Caco-2 (cell line): ENCODE measurements at regions not wholly inside any gene's neighbourhood (a gene's known extent, or its start where the extent isn't known, plus 50 kb on each side); places are given as distances from the start of the nearest gene placed in this dataset.

Experiments used
- BruUV-seq: library from RNA; stranded (reverse); fragments of 400-500 nt; replicated peaks from 2 replicates; lab custom pipeline; 2021; lab: Mats Ljungman, UMichigan
- CTCF ChIA-PET: fragments of 300-600 bp; sonication (Branson Sonifier 250); formaldehyde crosslinking; loops from one replicate; lab custom pipeline; 2022; ENCODE audit warnings: antibody characterized with exemption; lab: Charles Lee
- POLR2A ChIA-PET: fragments of 300-600 bp; sonication (Branson Sonifier 250); formaldehyde crosslinking; loops from one replicate; lab custom pipeline; 2022; ENCODE audit warnings: antibody characterized with exemption; lab: Charles Lee
- DNase-seq, 2 experiments: peaks; one replicate each; pipeline versions ENCODE4 v3.0.0 to v3.0.0-alpha.2; 2020 to 2022
- H3K27me3 ChIP-seq: replicated peaks from 2 replicates; pipeline ENCODE4 v1.6.0; 2011; ENCODE audit warnings: low read length; ENCODE audit not compliant: control insufficient read depth, insufficient read depth
- H3K36me3 ChIP-seq: 2 replicates; pipeline ENCODE4 v1.5.1; 2011; ENCODE audit warnings: low read length; ENCODE audit not compliant: control insufficient read depth, insufficient read depth
- H3K4me1 ChIP-seq: fragments of 250-450 bp; sonication (Bioruptor Pico); 2 replicates; pipeline ENCODE4 v1.5.1; 2020; ENCODE audit warnings: mild to moderate bottlenecking
- H3K4me3 ChIP-seq: 2 replicates; pipeline ENCODE4 v1.5.1; 2011; ENCODE audit warnings: low read depth, mild to moderate bottlenecking, control low read depth, low read length
- H3K9me3 ChIP-seq: fragments of 250-450 bp; sonication (Bioruptor Pico); 2 replicates; pipeline ENCODE4 v1.5.1; 2020; ENCODE audit warnings: mild to moderate bottlenecking, moderate library complexity
- H3K27ac Mint-ChIP-seq: one replicate; pipeline ENCODE4 v1.8.0; 2022; ENCODE audit warnings: mixed read lengths; ENCODE audit not compliant: unreplicated experiment
- H3K27me3 Mint-ChIP-seq: one replicate; pipeline ENCODE4 v1.8.0; 2022; ENCODE audit warnings: mixed read lengths; ENCODE audit not compliant: insufficient read depth, unreplicated experiment
- H3K36me3 Mint-ChIP-seq: one replicate; pipeline ENCODE4 v1.8.0; 2022; ENCODE audit warnings: mild to moderate bottlenecking, mixed read lengths; ENCODE audit not compliant: insufficient read depth, unreplicated experiment
- H3K4me1 Mint-ChIP-seq: one replicate; pipeline ENCODE4 v1.8.0; 2022; ENCODE audit warnings: low read depth, mixed read lengths; ENCODE audit not compliant: unreplicated experiment
- H3K4me3 Mint-ChIP-seq: one replicate; pipeline ENCODE4 v1.8.0; 2022; ENCODE audit warnings: mild to moderate bottlenecking, moderate library complexity, mixed read lengths; ENCODE audit not compliant: unreplicated experiment
- H3K9me3 Mint-ChIP-seq: one replicate; pipeline ENCODE4 v1.8.0; 2022; ENCODE audit warnings: mixed read lengths; ENCODE audit not compliant: unreplicated experiment
- intact Hi-C: fragments of 100-400 bp; cut with micrococcal nuclease; formaldehyde crosslinking; loops from one replicate; pipeline ENCODE4 v1.10.0; 2022; ENCODE audit not compliant: unreplicated experiment
- TF ChIP-seq, protein P1 (sequence below), 2 experiments: fragments of 200-600 bp in 1 of 2; IDR thresholded peaks; 1 replicate in 1 of 2; 2 replicates in 1 of 2; pipeline versions ENCODE4 v1.5.1 to v1.8.0; 2011 to 2022; ENCODE audit warnings: antibody characterized with exemption in 1 of 2, control low read depth in 1 of 2, inconsistent platforms in 1 of 2, low read depth in 1 of 2, low read length in 1 of 2, mild to moderate bottlenecking in 1 of 2, moderate library complexity in 1 of 2; ENCODE audit not compliant: insufficient read depth in 1 of 2, severe bottlenecking in 1 of 2, unreplicated experiment in 1 of 2

DNA sequence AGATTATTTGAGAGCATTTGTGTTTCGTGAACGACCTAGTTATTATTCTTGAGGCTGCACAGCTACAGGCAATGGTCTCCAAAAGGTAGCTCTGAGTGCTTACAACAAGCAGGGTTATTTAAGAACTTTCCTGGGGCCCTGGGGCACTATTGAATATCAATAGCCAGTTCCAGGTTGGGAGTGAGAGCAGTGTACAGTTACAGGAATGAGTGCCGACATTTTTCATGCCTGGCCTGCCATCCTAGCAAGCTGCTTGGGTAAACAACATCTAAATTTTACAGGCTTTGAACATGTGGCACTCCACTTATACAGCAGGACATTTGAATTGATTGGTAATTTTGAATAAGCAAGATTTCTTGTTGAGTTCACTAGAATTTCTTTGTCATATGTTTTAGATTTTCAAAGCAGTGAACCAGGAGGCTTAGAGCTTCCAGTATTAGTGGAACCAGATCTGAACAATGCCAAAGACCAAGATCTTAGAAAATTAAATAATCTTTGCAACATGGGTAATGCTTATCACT lies 171.9 kb upstream of the GDNF start:
- H3K4me1 Mint-ChIP-seq, result no peaks in the 10 kb centered on the region
- H3K9me3 ChIP-seq, result no peaks in the 10 kb centered on the region
- ChIA-PET CTCF (no interaction called here), POLR2A (no interaction called here)
- no peak overlapping the region for H3K4me3 ChIP-seq
- no peaks in the 10 kb centered on the region for H3K36me3 ChIP-seq
- no TSS peak for BruUV-seq
- H3K27me3 Mint-ChIP-seq, result peaks cover 19% of the 10 kb centered on the region
- H3K9me3 Mint-ChIP-seq, result no peaks in the 10 kb centered on the region
- intact Hi-C loops, result loop anchor here (5.0 kb wide), 1 partner anchor 599 kb away; no protein-coding TSS in a partner anchor
- TF ChIP-seq, protein P1, sequence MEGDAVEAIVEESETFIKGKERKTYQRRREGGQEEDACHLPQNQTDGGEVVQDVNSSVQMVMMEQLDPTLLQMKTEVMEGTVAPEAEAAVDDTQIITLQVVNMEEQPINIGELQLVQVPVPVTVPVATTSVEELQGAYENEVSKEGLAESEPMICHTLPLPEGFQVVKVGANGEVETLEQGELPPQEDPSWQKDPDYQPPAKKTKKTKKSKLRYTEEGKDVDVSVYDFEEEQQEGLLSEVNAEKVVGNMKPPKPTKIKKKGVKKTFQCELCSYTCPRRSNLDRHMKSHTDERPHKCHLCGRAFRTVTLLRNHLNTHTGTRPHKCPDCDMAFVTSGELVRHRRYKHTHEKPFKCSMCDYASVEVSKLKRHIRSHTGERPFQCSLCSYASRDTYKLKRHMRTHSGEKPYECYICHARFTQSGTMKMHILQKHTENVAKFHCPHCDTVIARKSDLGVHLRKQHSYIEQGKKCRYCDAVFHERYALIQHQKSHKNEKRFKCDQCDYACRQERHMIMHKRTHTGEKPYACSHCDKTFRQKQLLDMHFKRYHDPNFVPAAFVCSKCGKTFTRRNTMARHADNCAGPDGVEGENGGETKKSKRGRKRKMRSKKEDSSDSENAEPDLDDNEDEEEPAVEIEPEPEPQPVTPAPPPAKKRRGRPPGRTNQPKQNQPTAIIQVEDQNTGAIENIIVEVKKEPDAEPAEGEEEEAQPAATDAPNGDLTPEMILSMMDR (IDR thresholded peaks at IDR 0.05; ENCODE audit: insufficient read depth in 1 of 2, low read depth in 1 of 2, low read length in 1 of 2, severe bottlenecking in 1 of 2, unreplicated experiment in 1 of 2), result no peak
- no peak overlapping the region for H3K4me3 Mint-ChIP-seq
- no peak for DNase-seq
- no peaks in the 10 kb centered on the region for H3K27me3 ChIP-seq
- no peak overlapping the region for H3K27ac Mint-ChIP-seq
- no peaks in the 10 kb centered on the region for H3K36me3 Mint-ChIP-seq
- no peaks in the 10 kb centered on the region for H3K4me1 ChIP-seq

- BruUV-seq, result no TSS peak
- DNase-seq, result no peak
Observed at GRCh38 chr5:38009749-38010358, 170.0 kb upstream of the GDNF start.

DNA sequence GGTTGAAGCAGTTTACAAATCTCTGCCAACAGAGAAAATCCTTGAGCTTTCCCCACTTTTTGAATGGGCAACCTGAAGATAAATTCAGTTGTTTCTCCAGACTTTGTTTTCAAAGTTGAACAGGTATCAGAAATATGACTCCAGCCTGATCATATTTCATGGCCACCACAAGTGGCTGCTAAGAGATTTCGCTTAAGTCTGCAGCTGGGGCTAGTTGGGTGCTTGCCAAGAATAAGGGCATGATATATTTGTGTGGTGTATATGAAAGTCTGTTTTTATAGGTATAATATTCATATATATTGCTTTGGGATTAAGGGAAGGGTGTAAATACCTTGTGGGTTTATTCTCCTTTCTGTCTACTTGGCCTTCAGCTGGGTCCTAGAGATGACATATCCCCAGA lies 168.4 kb upstream of the GDNF start:
- CTCF ChIA-PET, result no interaction called here
- no peaks in the 10 kb centered on the region for H3K36me3 ChIP-seq
- no peak overlapping the region for H3K4me3 ChIP-seq
- no peaks in the 10 kb centered on the region for H3K4me1 Mint-ChIP-seq
- POLR2A ChIA-PET, result no interaction called here
- no peaks in the 10 kb centered on the region for H3K4me1 ChIP-seq
- TF ChIP-seq, protein P1 (IDR thresholded peaks at IDR 0.05; ENCODE audit: insufficient read depth in 1 of 2, low read depth in 1 of 2, low read length in 1 of 2, severe bottlenecking in 1 of 2, unreplicated experiment in 1 of 2), result no peak
- no peaks in the 10 kb centered on the region for H3K9me3 Mint-ChIP-seq
- DNase-seq, result no peak
- H3K9me3 ChIP-seq, result no peaks in the 10 kb centered on the region
- no TSS peak for BruUV-seq
- no peaks in the 10 kb centered on the region for H3K27me3 ChIP-seq
- H3K36me3 Mint-ChIP-seq, result no peaks in the 10 kb centered on the region
- peaks cover 15% of the 10 kb centered on the region for H3K27me3 Mint-ChIP-seq
- no peak overlapping the region for H3K27ac Mint-ChIP-seq
- H3K4me3 Mint-ChIP-seq, result no peak overlapping the region
- intact Hi-C loops, result no loop called here

More at GRCh38 chr5:38009749-38010358, 170.0 kb upstream of the GDNF start:
- Histone ChIP-seq H3K9me3 (no peaks in the 10 kb centered on the region), H3K27me3 (no peaks in the 10 kb centered on the region), H3K36me3 (no peaks in the 10 kb centered on the region), H3K4me1 (no peaks in the 10 kb centered on the region), H3K4me3 (no peak overlapping the region)
- POLR2A ChIA-PET, result no interaction called here
- Mint-ChIP-seq H3K4me1 (no peaks in the 10 kb centered on the region), H3K27ac (no peak overlapping the region), H3K4me3 (no peak overlapping the region), H3K9me3 (no peaks in the 10 kb centered on the region), H3K36me3 (no peaks in the 10 kb centered on the region), H3K27me3 (peaks cover 18% of the 10 kb centered on the region)
- TF ChIP-seq, protein P1 (IDR thresholded peaks at IDR 0.05; ENCODE audit: insufficient read depth in 1 of 2, low read depth in 1 of 2, low read length in 1 of 2, severe bottlenecking in 1 of 2, unreplicated experiment in 1 of 2), result no peak
- CTCF ChIA-PET, result no interaction called here
- intact Hi-C loops, result loop anchor here (5.0 kb wide), 1 partner anchor 598 kb away; no protein-coding TSS in a partner anchor
